Panc1 (cell line): ENCODE measurements at regions not wholly inside any gene's neighbourhood (a gene's known extent, or its start where the extent isn't known, plus 50 kb on each side); places are given as distances from the start of the nearest gene placed in this dataset.

Experiments used
- ATAC-seq: fragments of 200-7000 bp; cut with Tn5 transposase; 2 replicates; pipeline ENCODE4 v1.9.1; 2020; ENCODE audit warnings: mild to moderate bottlenecking, moderate library complexity
- BruUV-seq: library from RNA; stranded (reverse); fragments of 400-500 nt; replicated peaks from 2 replicates; lab custom pipeline; 2021; lab: Mats Ljungman, UMichigan
- CTCF ChIA-PET: fragments of 300-600 bp; sonication (Branson Sonifier 250); formaldehyde crosslinking; loops from one replicate; lab custom pipeline; 2022; ENCODE audit warnings: antibody characterized with exemption; lab: Charles Lee
- POLR2A ChIA-PET: fragments of 300-600 bp; sonication (Branson Sonifier 250); formaldehyde crosslinking; loops from one replicate; lab custom pipeline; 2022; ENCODE audit warnings: antibody characterized with exemption; lab: Charles Lee
- DNase-seq: peaks from one replicate; pipeline ENCODE4 v3.0.0-alpha.2; 2010; ENCODE audit warnings: low read depth, low spot score
- H3K27ac ChIP-seq: 2 replicates; pipeline ENCODE4 v1.5.1; 2011; ENCODE audit warnings: mild to moderate bottlenecking, low read length, inconsistent platforms
- H3K27me3 ChIP-seq: fragments of 200-500 bp; sonication (Bioruptor generic); 2 replicates; pipeline ENCODE4 v1.6.0; 2014; ENCODE audit warnings: low read length, inconsistent platforms; ENCODE audit not compliant: control insufficient read depth, insufficient read depth
- H3K36me3 ChIP-seq: fragments of 200-500 bp; sonication (Bioruptor generic); 2 replicates; pipeline ENCODE4 v1.5.1; 2014; ENCODE audit warnings: inconsistent platforms, mild to moderate bottlenecking, low read length, moderate library complexity; ENCODE audit not compliant: control insufficient read depth, insufficient read depth
- H3K4me1 ChIP-seq: 2 replicates; pipeline ENCODE4 v1.5.1; 2011; ENCODE audit warnings: inconsistent platforms, mild to moderate bottlenecking, low read length, moderate library complexity; ENCODE audit not compliant: control insufficient read depth, insufficient read depth
- H3K4me3 ChIP-seq, 2 experiments: 2 replicates each; pipeline ENCODE4 v1.5.1; 2011 to 2012; ENCODE audit warnings: low read depth in 2 of 2, low read length in 2 of 2, mild to moderate bottlenecking in 2 of 2, inconsistent platforms in 1 of 2, moderate library complexity in 1 of 2
- H3K9me3 ChIP-seq: fragments of 200-500 bp; sonication (Bioruptor generic); 2 replicates; pipeline ENCODE4 v1.5.1; 2014; ENCODE audit warnings: low read depth, mild to moderate bottlenecking, inconsistent platforms, low read length, moderate library complexity; ENCODE audit not compliant: control insufficient read depth, insufficient read depth
- CTCF ChIP-seq: fragments of 450-650 bp; IDR thresholded peaks from 2 replicates; pipeline ENCODE4 v1.5.1; 2017; ENCODE audit warnings: mild to moderate bottlenecking
- POLR2AphosphoS5 ChIP-seq: IDR thresholded peaks from 2 replicates; pipeline ENCODE4 v1.6.1; 2012; ENCODE audit warnings: mild to moderate bottlenecking, low read depth, low read length, moderate library complexity
- REST ChIP-seq, 2 experiments: IDR thresholded peaks; 2 replicates each; pipeline ENCODE4 v1.6.1; 2011 to 2012; ENCODE audit warnings: low read depth in 2 of 2, control low read depth in 1 of 2, low read length in 1 of 2, mild to moderate bottlenecking in 1 of 2, moderate library complexity in 1 of 2; ENCODE audit not compliant: insufficient read depth in 1 of 2
- SIN3A ChIP-seq: IDR thresholded peaks from 2 replicates; pipeline ENCODE4 v1.6.1; 2012; ENCODE audit warnings: low read depth, mild to moderate bottlenecking, low read length, moderate library complexity, borderline replicate concordance; ENCODE audit not compliant: insufficient read depth
- TCF7L2 ChIP-seq: IDR thresholded peaks from 2 replicates; pipeline ENCODE4 v1.6.1; 2011; ENCODE audit warnings: mild to moderate bottlenecking, low read depth, low read length, inconsistent platforms
- in situ Hi-C: cut with HindIII; loops from 2 replicates; pipeline ENCODE4 v1.10.0; 2016; ENCODE audit warnings: low sequenced_read_pairs, low pct_unique_long_range_greater_than_20kb
- intact Hi-C: fragments of 100-400 bp; cut with micrococcal nuclease; formaldehyde crosslinking; loops from one replicate; pipeline ENCODE4 v1.10.0; 2022; ENCODE audit not compliant: unreplicated experiment

GRCh38 chr11:97637701-97638100 lies 1247.9 kb downstream of the JRKL start:
- Histone ChIP-seq H3K9me3 (peaks cover 9% of the 10 kb centered on the region; the same call in 1 of the 2 replicates), H3K4me1 (no peaks in the 10 kb centered on the region), H3K36me3 (no peaks in the 10 kb centered on the region), H3K27me3 (no peaks in the 10 kb centered on the region), H3K27ac (no peak overlapping the region), H3K4me3 (no peak overlapping the region)
- DNase-seq (no peak), ATAC-seq (no peak)
- CTCF ChIA-PET, result interaction anchor here (0.7 kb wide), 1 partner anchor 183 kb away, joined by 3 read pairs; no protein-coding TSS in a partner anchor
- in situ Hi-C loops (no loop called here), intact Hi-C loops (no loop called here)
- no TSS peak for BruUV-seq
- TF ChIP-seq CTCF (no peak), REST (IDR thresholded peaks at IDR 0.05; ENCODE audit: insufficient read depth in 1 of 2, low read depth in 2 of 2, low read length in 1 of 2) (no peak), POLR2AphosphoS5 (no peak), SIN3A (no peak), TCF7L2 (no peak)
- POLR2A ChIA-PET, result no interaction called here

- Histone ChIP-seq H3K27ac (no peak overlapping the region), H3K4me3 (no peak overlapping the region), H3K9me3 (peaks cover 9% of the 10 kb centered on the region; the same call in 1 of the 2 replicates), H3K36me3 (no peaks in the 10 kb centered on the region), H3K4me1 (no peaks in the 10 kb centered on the region), H3K27me3 (no peaks in the 10 kb centered on the region)
- ChIA-PET CTCF (no interaction called here), POLR2A (no interaction called here)
- intact Hi-C loops (no loop called here), in situ Hi-C loops (no loop called here)
- no peak for DNase-seq
- TF ChIP-seq CTCF (no peak), TCF7L2 (no peak), REST (IDR thresholded peaks at IDR 0.05; ENCODE audit: insufficient read depth in 1 of 2, low read depth in 2 of 2, low read length in 1 of 2) (no peak), POLR2AphosphoS5 (no peak), SIN3A (no peak)
- ATAC-seq, result no peak
- no TSS peak for BruUV-seq
Measured at GRCh38 chr11:97638641-97639224, 1248.9 kb downstream of the JRKL start.
